ENCODE measurements at regions not wholly inside any gene's neighbourhood (a gene's known extent, or its start where the extent isn't known, plus 50 kb on each side); places are given as distances from the start of the nearest gene placed in this dataset.
"Not testable (repeated sequence)": the region's sequence is repeated elsewhere in the genome, so short reads cannot be mapped to it uniquely, and the experiment has no call there.

DNA sequence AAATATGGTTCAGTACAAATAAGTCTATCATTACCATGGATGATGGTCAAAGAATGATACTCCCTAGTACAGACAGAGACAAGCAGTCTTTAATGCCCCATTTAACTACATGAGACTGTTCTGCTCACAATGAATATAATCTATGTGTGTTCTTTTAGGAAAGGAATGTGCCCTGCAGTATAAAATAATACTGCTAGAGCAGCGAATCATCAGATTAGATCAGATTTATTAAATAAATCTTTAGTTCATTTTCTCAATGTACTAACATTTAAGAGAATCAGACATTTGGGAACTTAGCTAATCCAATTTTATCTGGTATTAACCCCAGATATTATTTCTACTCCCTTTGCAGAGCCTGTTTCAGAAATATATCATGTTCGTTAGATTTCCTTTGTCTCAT is 272.0 kb upstream of the GCFC2 start:
- DNase-seq: no peak

DNA sequence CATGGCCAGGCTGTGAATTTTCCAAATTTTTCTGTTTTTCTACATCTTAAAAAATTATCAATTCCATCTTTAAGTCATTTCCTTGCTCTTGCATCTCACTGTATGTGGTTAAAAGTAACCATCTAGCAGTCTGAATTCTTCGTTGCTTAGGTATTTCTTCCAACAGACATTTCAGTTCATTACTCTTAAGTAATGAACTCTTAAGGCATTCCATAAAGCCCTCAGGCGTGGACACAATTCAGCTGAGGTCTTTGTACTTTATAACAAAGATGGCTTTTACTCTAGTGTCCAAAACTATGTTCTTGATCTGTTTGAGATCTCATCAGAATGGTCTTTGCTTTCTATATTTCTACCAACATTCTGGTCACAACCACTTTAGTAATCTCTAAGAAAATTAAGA is 253.9 kb upstream of the GCFC2 start:
- no peak for DNase-seq

DNA sequence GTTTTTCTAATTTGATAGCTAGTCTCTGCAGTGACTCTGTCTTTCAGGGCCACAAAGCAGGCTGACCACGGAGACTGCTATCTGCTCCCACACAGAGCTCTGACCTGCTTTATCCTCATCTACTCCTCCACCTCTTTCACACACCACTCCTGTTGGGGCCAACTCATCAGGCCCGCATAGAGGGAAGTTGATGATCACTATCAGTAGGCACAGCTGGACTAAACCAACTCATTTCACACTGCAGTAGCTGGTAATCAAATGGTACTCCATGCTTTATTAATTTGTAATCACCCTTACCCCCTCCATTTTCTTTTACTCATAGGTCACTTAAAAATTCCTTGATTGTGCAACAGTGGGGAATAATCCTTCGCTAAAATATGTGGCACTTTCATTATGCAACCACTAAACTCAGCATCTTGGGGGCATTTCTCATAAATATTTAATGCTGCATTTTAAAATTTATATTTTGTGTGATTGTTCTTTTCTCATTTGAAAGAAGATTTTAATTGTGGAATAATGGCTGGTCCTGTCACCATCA is 249.8 kb upstream of the GCFC2 start:
- no peak for DNase-seq

DNA sequence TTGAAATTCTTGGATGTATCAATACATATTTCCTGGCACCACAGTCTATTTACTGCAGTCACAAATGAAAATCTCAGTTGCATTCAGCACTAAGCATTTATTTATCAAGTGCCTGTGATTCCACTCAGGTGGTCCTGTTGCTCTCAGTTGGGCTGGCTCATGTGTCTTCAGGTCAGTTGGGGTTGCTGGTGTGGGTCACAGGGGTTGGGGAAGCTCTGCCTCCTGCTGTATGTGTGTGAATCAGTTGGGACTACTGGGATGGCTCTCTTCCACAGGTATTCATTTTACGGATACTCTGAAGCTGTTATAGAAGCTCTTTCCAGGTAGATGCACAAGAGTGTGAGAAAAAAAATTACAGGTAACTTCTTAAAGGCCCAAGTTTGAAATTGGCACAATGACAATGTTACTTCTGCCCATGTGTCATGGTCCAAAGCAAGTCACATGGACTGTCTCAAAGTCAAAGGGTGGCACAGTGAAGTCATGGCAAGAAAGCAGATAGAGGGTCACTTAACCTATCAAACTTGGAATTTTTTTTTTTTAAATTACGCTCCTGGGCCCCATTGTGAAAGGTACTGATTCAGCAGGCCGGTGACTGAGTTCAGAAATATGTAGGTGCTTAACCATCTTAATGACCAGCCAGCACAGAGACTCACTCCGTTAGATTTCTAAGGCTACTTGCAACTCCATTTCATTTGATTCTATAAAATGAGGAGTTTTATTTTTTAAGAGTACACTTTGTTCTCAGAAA is 249.2 kb upstream of the GCFC2 start:
- DNase-seq: no peak

DNA sequence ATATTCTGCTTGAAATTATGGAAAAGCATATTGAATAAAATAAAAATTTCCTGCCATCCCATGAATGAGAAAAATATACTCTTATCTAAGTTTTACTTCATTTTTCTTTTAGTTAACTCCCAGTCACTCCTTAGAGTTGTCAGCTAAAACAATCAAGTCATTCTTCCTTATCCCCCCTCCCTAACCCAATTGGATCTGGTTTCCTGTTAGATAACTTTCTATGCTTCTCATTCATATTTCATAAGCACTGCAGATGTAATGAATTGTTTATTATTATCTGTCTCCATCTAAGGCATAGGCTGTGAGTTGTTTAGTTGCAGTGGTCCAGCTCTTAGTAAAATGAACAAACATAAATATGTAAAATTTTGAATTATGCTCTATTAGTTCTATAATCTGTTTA is 244.0 kb upstream of the GCFC2 start:
- no peak for DNase-seq

DNA sequence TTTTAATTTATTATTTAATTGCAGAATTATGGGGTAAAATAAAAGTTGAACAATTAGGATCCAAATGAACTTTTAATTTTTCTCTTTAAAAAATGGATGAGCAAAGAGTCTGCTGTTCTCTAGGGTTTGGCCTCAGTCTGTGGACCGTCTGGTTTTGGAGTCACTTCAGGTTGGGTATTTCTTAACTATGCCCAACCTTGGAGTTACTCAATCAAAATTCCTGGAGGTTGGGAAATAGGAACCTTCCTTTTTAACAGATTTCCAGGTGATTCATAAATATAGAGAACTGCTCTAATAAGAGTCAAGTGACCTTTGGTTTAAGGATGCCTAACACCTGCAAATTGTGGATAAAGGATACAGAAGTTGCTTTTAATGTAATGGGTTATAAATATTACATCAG is 241.5 kb upstream of the GCFC2 start:
- DNase-seq: no peak

DNA sequence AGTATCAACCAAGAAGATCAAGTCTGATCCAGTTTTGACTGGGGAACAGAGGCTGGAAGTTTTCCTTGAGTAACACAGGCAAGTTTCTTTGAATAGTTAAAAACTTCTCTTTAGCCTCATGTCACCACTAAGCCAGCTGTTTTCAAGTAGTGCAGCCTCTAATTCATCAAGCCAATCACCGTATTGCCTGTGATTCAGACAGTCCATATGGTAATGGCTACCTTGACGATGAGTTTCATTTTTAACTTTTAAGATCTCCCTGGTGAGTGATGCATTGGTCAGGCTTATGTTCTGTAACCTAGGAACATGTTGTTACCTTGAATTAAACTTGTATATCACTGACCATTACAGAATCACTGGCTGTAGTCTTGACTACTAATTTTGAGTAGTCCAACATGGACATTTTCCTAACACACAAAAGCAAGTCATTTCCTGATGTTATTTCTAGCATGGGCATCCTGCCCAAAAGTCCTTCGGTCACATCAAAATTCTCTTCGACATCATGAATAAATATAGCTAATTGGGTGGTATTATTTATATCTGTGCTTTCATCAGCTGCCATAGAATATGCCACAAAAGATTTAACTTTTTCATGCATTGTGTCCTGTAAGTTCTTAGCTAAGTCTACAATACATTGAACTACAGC is 238.8 kb upstream of the GCFC2 start:
- DNase-seq: no peak

DNA sequence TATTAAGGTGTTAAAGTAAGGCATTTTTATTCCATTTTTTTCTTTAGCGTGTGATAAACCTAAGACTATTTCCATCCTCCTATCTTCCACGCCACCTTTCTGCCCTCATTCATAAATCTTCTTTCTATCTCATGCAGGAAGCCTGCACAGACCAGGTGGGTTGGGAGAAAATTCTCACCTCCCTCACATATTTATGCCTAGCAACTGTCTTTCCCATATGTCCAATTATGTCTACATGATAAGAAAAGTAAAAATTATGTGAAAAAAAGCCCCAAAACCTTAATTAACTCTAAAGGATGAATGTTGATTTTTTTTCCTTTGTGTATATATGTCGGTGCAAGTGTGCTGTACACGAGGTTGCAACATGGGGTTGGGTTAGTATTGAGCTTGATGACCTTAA is 225.6 kb upstream of the GCFC2 start:
- DNase-seq: no peak

DNA sequence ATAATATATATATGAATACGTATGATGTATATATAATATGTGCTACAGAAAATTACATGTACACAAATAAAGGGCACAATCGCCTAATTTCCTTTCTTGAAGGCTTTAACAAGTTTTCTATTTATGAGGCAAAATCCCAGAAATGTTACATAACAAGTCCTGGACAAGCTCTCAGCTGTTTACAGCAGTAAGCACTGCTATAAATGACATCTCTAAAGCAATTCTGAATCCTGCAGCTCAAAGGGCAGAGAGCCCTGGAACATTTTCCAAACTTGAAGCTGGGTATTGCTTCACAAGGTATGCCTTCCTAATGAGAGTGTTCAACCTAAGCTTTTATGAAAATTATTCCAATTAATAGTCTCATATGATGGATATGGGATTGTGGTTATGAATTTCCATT is 222.3 kb upstream of the GCFC2 start:
- DNase-seq: no peak

DNA sequence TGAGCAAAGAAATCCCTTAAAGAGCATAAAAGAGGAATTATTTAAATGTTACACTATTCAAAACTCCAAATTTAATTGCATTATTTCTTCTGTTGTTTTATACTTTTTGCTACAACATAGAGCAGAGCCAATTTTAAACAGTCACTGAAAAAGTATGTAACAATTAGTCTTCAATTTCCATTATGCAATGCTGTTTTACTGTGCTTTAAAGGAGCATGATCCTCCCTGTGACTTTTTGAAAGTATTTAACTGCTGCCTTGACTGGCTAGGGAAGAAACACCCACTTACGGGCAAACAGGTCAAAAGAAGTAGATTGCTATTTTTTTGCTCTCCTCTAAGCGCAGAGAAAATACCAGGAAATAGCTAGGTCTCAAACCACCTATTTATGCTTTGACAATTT is 217.4 kb upstream of the GCFC2 start:
- no peak for DNase-seq

DNA sequence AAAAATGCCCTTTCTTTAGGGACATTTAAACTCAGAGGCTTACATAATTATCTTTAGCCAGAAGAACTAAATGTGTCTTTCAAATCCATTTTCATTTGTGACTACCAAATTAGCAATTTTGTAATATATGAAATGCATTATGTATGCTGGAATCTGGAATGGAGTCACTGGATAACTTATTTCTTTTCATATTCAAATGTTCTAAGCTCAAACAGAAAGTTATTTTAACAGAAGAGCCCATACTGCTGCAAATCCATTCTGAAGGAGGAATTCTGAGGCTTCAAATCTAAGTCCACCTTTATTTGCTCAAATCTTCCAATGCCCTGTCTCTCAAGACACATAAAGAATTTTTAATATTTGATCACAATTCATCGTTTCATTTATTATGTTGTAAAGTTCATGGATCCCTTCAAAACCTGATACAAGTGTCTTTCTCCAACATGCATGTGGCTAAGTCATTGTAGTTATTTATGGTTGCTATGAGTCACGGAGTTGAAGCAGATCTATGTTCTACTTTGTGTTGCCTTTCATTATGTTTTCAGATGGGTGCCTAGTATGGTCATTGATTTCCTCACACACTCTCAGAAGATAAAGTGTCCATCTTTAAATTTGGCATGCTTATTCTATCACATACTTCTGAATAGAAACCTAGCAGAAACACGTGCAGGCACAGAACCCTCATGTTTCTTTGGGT is 214.8 kb upstream of the GCFC2 start:
- no peak for DNase-seq

DNA sequence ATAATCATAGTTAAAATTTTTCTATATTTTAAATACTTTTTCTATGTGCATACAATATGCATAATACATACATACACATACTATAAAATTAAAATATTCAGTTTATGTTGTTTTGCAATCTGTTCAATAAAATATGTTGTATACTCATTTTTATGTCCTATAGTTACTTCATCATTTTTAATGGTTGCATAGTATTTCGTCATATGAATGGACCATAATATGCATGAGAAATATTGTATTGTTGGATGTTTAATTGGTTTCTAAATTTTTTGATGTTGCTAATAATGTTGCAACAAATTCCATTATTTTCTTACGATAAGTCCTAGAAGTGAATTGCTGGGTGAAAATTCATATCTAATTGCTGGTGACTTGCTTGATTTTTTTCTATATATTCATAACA is 211.5 kb upstream of the GCFC2 start:
- DNase-seq: no peak

DNA sequence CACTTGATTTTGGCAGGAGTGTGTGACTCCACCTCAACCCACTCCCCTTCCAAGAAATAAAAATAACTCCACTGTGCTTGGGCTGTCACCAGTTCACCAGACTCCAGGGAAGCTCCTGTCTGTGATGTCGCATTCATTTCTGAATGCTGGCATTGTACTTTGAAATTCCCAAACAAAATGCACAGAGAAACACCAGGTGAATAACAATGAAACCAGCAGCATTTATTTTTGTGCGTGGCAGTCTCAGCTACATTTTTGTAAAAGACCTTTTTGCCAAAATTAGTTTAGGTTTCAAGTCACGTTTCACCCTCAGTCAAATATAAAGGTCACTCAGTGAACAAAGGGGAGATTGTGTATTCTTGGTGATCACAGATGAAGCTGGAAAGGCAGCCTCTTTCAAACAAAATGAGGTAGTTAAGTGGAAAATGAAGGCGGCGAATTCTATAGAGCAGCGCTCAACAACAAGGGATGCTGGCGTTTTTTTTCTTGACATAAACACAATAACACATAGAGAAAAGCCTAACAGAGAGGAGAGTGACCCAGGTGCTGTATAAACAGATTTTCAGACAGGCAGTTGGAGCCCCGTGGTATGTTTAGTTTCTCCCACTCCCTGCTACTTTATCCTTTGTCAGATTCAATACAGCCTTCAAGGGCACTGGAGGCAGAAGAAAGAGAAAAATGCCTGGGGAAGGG is 210.3 kb upstream of the GCFC2 start:
- DNase-seq: no peak

DNA sequence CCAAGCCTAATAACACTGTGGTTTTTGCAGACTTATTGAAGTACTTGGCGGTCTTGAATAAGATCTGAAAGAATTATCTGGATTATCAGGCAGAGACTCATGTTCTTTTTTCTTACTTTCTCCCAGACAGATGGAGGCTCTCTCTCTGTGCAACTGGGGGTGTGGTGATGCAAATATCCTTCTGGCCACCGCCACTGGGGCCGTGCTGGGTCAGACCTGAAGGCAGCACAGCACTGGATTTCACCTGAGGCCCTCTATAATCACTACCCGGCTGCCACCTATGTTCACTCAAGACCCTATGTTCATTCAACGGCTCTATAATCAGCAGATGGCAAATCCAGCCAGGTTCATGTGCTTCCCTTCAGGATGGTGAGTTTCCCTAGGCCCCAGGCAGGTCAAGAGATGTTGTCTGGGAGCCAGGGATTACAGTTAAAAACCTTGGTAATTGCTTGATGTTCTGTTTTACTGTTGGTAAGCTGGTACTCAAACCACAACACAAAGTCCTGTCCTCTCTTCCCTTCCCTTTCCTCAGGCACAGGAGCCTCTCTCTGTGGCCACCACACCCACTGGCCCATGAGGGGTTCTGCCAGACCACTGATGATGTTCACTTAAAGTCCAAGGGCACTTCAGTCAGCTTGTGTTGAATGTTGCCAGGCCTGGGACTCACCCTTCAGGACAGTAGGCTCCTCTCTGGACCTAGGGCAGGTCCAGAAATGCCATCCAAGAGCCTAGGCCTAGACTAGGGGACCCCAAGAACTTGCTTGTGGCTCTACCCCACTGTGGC is 205.3 kb upstream of the GCFC2 start:
- no peak for DNase-seq

DNA sequence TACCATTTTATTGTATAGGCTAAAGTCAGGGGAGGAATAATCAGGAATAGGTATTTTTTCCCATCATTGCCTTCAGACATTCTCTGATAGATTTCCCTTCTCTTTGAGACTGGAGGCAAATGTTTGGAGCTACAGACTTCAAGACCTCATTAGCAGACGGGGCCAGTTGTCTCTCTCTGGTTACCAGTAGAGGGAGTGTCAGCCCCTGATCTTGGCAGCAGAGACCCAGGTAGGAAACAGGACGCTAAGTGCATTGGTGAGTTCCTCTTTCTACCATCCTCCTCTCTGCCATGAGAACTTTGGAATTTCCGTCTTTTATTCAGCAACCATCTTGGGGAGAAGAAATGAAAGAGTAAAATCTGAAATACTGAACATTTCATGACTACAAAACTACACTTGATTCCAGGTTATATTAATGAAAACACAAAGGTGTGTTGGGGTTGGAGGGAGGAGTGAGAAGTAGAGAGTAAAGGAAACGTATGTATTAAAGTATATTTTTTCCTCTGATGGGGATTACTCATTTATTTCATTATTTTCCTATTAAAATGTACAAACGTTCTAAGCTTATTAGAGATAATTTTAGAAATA is 186.2 kb upstream of the GCFC2 start:
- DNase-seq: no peak

DNA sequence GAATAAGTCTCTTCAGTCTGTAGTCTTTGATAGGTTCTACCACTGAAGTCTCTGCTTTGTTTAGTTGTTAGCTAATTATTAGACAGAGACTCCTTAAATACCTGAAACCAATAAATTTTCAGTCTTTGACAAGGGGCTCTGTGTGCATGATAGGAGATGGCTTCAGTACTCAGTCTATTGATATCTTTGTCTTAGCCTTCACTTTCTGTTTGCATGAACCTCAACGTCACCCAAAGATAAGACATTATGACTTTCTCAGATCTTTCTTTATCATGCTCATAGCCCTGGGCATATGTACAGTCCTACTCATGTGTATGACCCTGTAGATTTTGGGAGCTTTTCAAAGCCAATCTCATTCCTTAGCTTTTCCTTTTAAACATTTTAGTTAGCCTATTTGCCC is 183.5 kb upstream of the GCFC2 start:
- no peak for DNase-seq

DNA sequence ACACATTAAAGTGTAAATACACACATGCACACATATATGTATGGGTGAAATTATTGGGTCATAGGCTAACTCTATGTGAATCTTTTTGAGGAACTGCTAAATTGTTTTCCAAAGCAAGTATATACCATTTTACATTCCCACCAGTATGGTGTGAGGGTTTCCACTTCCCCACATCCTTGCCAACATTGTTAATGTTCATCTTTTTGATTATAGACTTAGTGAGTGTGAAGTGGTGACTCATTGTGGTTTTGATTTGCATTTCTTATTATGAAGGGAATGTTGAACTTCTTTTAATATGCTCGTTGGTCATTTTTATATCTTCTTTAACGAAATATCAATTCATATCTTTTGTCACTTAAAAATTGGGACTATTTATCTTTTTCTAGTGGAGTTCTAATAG is 181.8 kb upstream of the GCFC2 start:
- no peak for DNase-seq

DNA sequence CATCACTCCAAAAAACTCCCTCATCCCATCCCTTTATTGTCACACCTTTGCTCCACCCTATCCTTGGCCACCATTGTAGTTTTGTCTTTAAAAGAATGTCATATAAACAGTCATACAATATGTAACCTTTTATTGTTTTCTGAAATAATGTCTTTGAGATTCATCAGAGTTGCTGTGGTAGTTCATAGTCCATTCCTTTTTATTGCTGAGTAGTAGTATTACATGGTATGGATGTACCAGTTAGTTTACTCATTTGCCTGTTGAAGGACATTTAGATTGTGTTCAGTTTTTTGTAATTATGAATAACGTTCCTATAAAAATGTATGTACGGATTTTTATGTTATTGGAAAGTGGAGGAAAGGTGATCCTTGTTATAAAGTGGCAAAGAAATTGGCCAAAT is 171.8 kb upstream of the GCFC2 start:
- DNase-seq: no peak

DNA sequence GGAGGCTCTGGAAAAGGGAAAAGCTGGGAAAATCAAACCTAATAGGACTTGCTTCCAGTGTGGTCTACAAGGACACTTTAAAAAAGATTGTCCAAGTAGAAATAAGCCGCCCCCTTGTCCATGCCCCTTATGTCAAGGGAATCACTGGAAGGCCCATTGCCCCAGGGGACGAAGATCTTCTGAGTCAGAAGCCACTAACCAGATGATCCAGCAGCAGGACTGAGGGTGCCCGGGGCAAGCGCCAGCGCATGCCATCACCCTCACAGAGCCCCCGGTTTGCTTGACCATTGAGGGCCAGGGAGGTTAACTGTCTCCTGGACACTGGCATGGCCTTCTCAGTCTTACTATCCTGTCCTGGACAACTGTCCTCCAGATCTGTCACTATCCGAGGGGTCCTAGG is 164.9 kb upstream of the GCFC2 start:
- DNase-seq: not testable (repeated sequence)

DNA sequence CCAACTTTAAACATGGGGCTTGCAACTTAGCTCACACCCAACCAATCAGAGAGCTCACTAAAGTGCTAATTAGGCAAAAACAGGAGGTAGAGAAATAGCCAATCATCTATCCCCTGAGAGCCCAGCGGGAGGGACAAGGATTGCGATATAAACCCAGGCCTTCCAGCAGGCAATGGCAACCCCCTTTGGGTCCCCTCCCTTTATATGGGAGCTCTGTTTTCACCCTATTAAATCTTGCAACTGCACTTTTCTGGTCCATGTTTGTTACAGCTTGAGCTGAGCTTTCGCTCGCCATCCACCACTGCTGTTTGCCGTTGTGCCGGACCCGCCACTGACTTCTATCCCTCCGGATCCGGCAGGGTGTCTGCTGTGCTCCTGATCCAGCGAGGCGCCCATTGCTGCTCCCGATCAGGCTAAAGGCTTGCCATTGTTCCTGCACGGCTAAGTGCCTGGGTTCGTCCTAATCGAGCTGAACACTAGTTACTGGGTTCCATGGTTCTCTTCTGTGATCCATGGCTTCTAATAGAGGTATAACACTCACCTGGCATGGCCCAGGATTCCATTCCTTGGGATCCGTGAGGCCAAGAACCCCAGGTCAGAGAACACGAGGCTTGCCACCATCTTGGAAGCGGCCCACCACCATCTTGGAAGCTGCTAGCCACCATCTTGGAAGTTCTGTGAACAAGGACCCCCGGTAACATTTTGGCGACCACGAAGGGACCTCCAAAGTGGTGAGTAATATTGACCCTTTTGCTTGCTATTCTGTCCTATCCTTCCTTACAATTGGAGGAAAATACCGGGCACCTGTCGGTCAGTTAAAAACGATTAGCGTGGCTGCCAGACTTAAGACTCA is 161.3 kb upstream of the GCFC2 start:
- not testable (repeated sequence) for DNase-seq

DNA sequence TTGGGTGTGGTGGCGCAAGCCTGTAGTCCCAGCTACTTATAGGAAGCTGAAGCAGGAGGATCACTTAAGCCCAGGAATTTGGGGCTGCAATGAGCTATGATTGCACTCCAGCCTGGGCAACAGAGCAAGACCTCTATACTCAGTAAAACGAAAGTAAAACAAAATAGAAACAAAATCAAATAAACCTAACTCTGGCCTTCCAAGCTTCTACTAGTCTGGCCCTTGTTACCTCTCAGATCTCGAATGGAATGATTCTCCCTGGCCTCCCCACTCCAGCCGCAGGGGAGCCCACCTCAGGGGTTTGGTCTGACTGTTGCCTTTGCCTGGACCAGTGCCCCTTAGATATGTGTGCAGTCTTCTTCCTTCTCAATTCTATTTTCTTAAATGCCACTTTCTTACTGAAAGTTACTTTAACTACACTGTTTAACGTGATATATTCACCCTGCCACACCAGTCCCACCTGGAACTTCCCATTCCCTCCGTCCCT is 160.0 kb upstream of the GCFC2 start:
- no peak for DNase-seq

Data from activated CD8-positive, alpha-beta memory T cell treated with anti-CD3 and anti-CD28 coated beads for 24 hours (primary cell).